Heart right ventricle (tissue), 16 donors: ENCODE measurements at regions not wholly inside any gene's neighbourhood (a gene's known extent, or its start where the extent isn't known, plus 50 kb on each side); places are given as distances from the start of the nearest gene placed in this dataset.

ENCODE experiments used
- ATAC-seq, 8 donors: fragments of 200-7000 bp; cut with Tn5 transposase; one replicate each; pipeline ENCODE4 v1.9.1; 2020; ENCODE audit warnings: mild to moderate bottlenecking in 8 of 8, moderate library complexity in 8 of 8, moderate number of reproducible peaks in 1 of 8
- DNase-seq, 2 donors: peaks; one replicate each; pipeline ENCODE4 v3.0.0-alpha.2; 2020
- H3K27ac ChIP-seq, 10 donors: fragments of 200-600 bp; sonication (generic) in 2 of 10; one replicate each; pipeline versions ENCODE4 v1.5.0 to v1.8.0; 2020 to 2022; ENCODE audit warnings: mild to moderate bottlenecking in 3 of 10
- H3K27me3 ChIP-seq, 7 donors: fragments of 200-600 bp; one replicate each; pipeline ENCODE4 v1.8.0; 2021 to 2022; ENCODE audit warnings: mild to moderate bottlenecking in 2 of 7
- H3K36me3 ChIP-seq, 9 donors: fragments of 200-600 bp; sonication (generic) in 1 of 9; one replicate each; pipeline versions ENCODE4 v1.5.0 to v1.8.0; 2020 to 2022; ENCODE audit warnings: mild to moderate bottlenecking in 2 of 9
- H3K4me1 ChIP-seq, 9 donors: fragments of 200-600 bp; sonication (generic) in 1 of 9; one replicate each; pipeline versions ENCODE4 v1.5.0 to v1.8.0; 2020 to 2022; ENCODE audit warnings: mild to moderate bottlenecking in 4 of 9
- H3K4me3 ChIP-seq, 10 donors: fragments of 200-600 bp; sonication (generic) in 2 of 10; one replicate each; pipeline versions ENCODE4 v1.5.0 to v1.8.0; 2020 to 2022; ENCODE audit warnings: mild to moderate bottlenecking in 7 of 10, moderate library complexity in 2 of 10
- H3K9me3 ChIP-seq, 11 donors: fragments of 200-600 bp in 10 of 11; sonication (generic) in 2 of 11; one replicate each; pipeline versions ENCODE4 v1.5.0 to v1.8.0; 2013 to 2022; ENCODE audit warnings: mild to moderate bottlenecking in 2 of 11, control low read depth in 1 of 11, moderate library complexity in 1 of 11
- WGBS, 2 donors: extraction: QIAGEN DNeasy Blood & Tissue Kit; methylation state at CpG; one replicate each; pipeline ENCODE4 v1.1.7; 2013; ENCODE audit warnings: inconsistent platforms in 1 of 2; 5-methylcytosine and 5-hydroxymethylcytosine counted together
- intact Hi-C, 10 donors: fragments of 100-400 bp; cut with DNase I; formaldehyde crosslinking; loops; one replicate each; pipeline versions ENCODE4 v1.11.1 to v1.14.2; 2022
- TF ChIP-seq, protein P1 (sequence below), 9 donors: fragments of 200-600 bp; sonication (generic) in 2 of 9; IDR thresholded peaks; one replicate each; pipeline versions ENCODE4 v1.5.0 to v1.8.0; 2021 to 2022; ENCODE audit warnings: antibody characterized with exemption in 9 of 9, mild to moderate bottlenecking in 5 of 9, moderate library complexity in 1 of 9
- donor health status: Arrhythmogenic right ventricular cardiomyopathy.
- donor health status: ischemic (EF 13 %, LVEDD 7.1; RV severe dilation, severe dysfunction).
- donor health status: healthy with polysubstance abuse.
- donor health status: DM: no; HTN: yes; CAD: no.
- donor health status: DM: no; HTN: no; CAD: no.
- donor health status: ischemic (EF 25% LVEDD 6.9; RV normal size, moderate dysfunction).
- donor health status: ischemic (EF 25% LVEDD 5.7; RV mildly dilated, moderate dysfunction).
- donor health status: healthy.
- donor health status: DM: yes; HTN: yes; CAD: no.
- donor health status: Ischemic cardiomyopathy.
- donor health status: ischemic (EF 35%, LVEDD 5.7; RV mildly dilated, moderate dysfunction).
- donor health status: nonischemic (EF 11% LVEDD 7.7; RV severe dilation, severe dysfunction).
- donor health status: DM: yes; HTN: yes; CAD: no.
- donor health status: PGD.
- donor health status: ischemic (EF 29% LVEDD 5.4; RV normal size, mild dysfunction).
- donor health status: nonischemic (EF 23%, LVEDD 6.1; RV moderate dilation, normal function).

DNA sequence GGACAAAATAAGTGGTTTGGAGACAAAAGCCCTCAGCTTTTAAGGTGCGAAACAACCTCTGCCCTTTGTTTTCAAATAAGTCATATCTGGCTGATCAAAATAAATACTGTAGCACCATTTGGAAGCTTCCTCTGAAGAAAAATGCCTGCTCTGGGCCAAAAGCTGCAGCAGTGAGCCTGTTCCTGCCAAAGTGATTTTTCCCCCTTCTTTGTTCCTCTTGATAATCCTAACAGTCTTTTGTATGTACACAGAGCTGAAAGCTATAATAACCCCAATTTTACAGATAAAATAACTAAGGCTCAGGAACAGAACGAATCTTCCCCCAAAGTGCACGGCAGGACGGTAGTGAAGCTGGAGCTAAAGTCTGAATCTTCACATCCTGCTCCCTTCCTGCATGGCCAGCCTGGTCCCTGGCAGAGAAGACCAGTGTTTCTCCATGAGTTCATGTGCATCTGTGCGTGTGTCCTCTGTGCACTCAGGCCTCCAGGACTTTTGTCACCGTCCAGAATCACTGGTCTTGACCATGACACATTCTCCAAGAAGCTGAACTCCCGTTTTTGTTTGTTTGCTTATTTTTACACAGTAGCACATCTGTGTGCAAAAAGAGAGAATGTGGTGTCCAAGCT, 2114.1 kb upstream of the PIK3C3 start:
- intact Hi-C loops = loop anchor here in 1 of 10 donors (10.0 kb wide), 1 partner anchor 154 kb away; no protein-coding TSS in a partner anchor
- WGBS, 2 donors = 23 to 26% methylated on average over 7 of the region's 7 CpGs
- no peaks in the 10 kb centered on the region for H3K36me3 ChIP-seq
- DNase-seq (no peak), ATAC-seq (peak in 1 of 8 donors; percentile 19)
- TF ChIP-seq, protein P1, sequence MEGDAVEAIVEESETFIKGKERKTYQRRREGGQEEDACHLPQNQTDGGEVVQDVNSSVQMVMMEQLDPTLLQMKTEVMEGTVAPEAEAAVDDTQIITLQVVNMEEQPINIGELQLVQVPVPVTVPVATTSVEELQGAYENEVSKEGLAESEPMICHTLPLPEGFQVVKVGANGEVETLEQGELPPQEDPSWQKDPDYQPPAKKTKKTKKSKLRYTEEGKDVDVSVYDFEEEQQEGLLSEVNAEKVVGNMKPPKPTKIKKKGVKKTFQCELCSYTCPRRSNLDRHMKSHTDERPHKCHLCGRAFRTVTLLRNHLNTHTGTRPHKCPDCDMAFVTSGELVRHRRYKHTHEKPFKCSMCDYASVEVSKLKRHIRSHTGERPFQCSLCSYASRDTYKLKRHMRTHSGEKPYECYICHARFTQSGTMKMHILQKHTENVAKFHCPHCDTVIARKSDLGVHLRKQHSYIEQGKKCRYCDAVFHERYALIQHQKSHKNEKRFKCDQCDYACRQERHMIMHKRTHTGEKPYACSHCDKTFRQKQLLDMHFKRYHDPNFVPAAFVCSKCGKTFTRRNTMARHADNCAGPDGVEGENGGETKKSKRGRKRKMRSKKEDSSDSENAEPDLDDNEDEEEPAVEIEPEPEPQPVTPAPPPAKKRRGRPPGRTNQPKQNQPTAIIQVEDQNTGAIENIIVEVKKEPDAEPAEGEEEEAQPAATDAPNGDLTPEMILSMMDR (IDR thresholded peaks at IDR 0.05) = no peak
- H3K4me1 ChIP-seq = peaks cover 0 to 16% (median 8%) of the 10 kb centered on the region in 9 donors
- H3K9me3 ChIP-seq = no peaks in the 10 kb centered on the region
- H3K27ac ChIP-seq = no peak overlapping the region
- H3K4me3 ChIP-seq = peak overlapping the region in 8 of 10 donors; percentile 1 to 46 (median 34)
- H3K27me3 ChIP-seq = peaks cover 0 to 38% (median 23%) of the 10 kb centered on the region in 7 donors

DNA sequence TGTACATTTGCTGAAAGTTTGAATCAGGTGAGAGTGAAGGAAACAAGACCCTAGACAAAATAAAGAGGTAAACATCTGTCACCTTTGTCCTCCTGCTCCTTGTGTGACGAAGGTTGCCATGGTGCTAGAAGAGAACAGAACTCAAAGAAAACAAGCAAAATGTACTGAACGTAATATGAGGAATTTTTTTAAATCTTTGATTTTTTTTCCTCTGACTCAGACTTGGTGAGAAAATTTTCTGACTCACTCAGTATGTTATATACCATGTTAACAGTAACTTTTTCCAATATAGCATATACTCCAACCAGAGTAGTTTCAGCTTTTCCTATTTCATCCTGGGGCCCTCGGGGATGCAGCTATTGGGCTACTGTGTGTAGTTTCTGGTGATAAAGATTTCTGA, 2114.6 kb upstream of the PIK3C3 start:
- H3K27ac ChIP-seq = no peak overlapping the region
- TF ChIP-seq, protein P1 (IDR thresholded peaks at IDR 0.05) = no peak
- 77 to 81% methylated on average over 3 of the region's 3 CpGs for WGBS, 2 donors
- ATAC-seq (no peak), DNase-seq (no peak)
- peaks cover 0 to 16% (median 8%) of the 10 kb centered on the region in 9 donors for H3K4me1 ChIP-seq
- H3K36me3 ChIP-seq = no peaks in the 10 kb centered on the region
- no peaks in the 10 kb centered on the region for H3K9me3 ChIP-seq
- intact Hi-C loops = loop anchor here in 1 of 10 donors (10.0 kb wide), 1 partner anchor 154 kb away; no protein-coding TSS in a partner anchor
- no peak overlapping the region for H3K4me3 ChIP-seq
- peaks cover 0 to 38% (median 23%) of the 10 kb centered on the region in 7 donors for H3K27me3 ChIP-seq

DNA sequence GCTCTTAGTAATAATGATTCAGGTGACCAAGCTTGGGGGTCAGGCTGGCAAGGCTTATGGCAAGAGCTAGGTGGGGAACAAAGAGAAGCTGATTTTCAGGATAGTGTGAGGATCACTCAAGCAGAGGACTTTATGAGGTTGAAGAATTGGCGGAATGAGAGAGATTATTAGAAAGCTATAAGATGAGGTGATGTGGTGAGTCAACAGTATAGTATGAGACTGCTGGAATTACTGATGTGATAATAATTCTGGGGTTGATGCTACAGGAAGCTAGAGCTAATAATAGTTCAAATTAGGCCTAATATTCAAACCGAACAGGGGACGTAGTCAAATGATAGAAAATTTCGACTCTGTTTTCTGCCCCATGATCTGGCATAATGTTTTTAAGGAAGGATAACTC, 2115.3 kb upstream of the PIK3C3 start:
- no peak for DNase-seq
- intact Hi-C loops = loop anchor here in 1 of 10 donors (10.0 kb wide), 1 partner anchor 155 kb away; no protein-coding TSS in a partner anchor
- no peak overlapping the region for H3K27ac ChIP-seq
- H3K4me3 ChIP-seq = no peak overlapping the region
- TF ChIP-seq, protein P1 (IDR thresholded peaks at IDR 0.05) = no peak
- peaks cover 0 to 13% (median 8%) of the 10 kb centered on the region in 9 donors for H3K4me1 ChIP-seq
- H3K27me3 ChIP-seq = peaks cover 0 to 38% (median 23%) of the 10 kb centered on the region in 7 donors
- no peak for ATAC-seq
- no peaks in the 10 kb centered on the region for H3K36me3 ChIP-seq
- H3K9me3 ChIP-seq = no peaks in the 10 kb centered on the region
- 91 to 94% methylated on average over 4 of the region's 4 CpGs for WGBS, 2 donors

DNA sequence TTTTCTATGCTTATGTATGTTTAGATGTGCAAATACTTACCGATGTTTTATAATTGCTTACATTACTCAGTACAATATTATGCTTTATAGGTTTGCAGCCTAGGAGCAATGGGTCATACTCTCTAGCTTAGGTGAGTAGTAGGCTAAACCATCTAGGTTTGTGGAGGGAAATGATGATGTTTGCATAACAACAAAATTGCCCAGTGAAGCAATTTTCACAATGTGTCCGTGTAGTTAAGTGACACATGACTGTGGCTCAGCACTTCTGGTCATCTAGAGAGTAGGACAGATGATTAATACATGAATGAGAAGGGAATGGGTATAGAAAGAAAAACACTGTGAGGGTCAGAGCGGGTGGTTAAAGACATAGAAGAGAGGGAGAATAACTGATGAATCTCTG, 2116.2 kb upstream of the PIK3C3 start:
- no peak overlapping the region for H3K27ac ChIP-seq
- WGBS, 2 donors = 93 to 95% methylated on average over 3 of the region's 3 CpGs
- ATAC-seq (no peak), DNase-seq (no peak)
- peaks cover 0 to 38% (median 23%) of the 10 kb centered on the region in 7 donors for H3K27me3 ChIP-seq
- intact Hi-C loops = no loop called here
- TF ChIP-seq, protein P1 (IDR thresholded peaks at IDR 0.05) = no peak
- H3K4me3 ChIP-seq = no peak overlapping the region
- H3K9me3 ChIP-seq = no peaks in the 10 kb centered on the region
- H3K4me1 ChIP-seq = peaks cover 0 to 13% (median 8%) of the 10 kb centered on the region in 9 donors
- no peaks in the 10 kb centered on the region for H3K36me3 ChIP-seq
